Transverse colon (tissue), 4 donors: ENCODE measurements at regions not wholly inside any gene's neighbourhood (a gene's known extent, or its start where the extent isn't known, plus 50 kb on each side); places are given as distances from the start of the nearest gene placed in this dataset.

Source experiments
- DNase-seq: peaks from one replicate; pipeline ENCODE4 v3.0.0-alpha.2; 2019
- H3K27ac ChIP-seq, 4 donors: fragments of 200-600 bp; sonication (generic); 2 replicates each; pipeline ENCODE4 v1.5.1; 2016 to 2018; ENCODE audit warnings: inconsistent platforms in 4 of 4
- H3K27me3 ChIP-seq: fragments of 200-600 bp; sonication (generic); 2 replicates; pipeline ENCODE4 v1.5.1; 2017; ENCODE audit warnings: inconsistent platforms
- H3K36me3 ChIP-seq, 4 donors: fragments of 200-600 bp; sonication (generic); 2 replicates each; pipeline ENCODE4 v1.5.1; 2017 to 2019; ENCODE audit warnings: inconsistent platforms in 4 of 4
- H3K4me1 ChIP-seq, 4 donors: fragments of 200-600 bp; sonication (generic); 2 replicates each; pipeline ENCODE4 v1.5.1; 2017 to 2020; ENCODE audit warnings: inconsistent platforms in 4 of 4
- H3K4me3 ChIP-seq, 4 donors: fragments of 200-600 bp; sonication (generic); 1 replicate in 1 of 4; 2 replicates in 3 of 4; pipeline versions ENCODE4 v1.5.1 to v1.6.1; 2017 to 2019; ENCODE audit warnings: inconsistent platforms in 4 of 4
- H3K9me3 ChIP-seq, 2 donors: fragments of 200-600 bp; sonication (generic); 2 replicates each; pipeline ENCODE4 v1.5.1; 2017 to 2019; ENCODE audit warnings: inconsistent platforms in 2 of 2
- EP300 ChIP-seq: sonication (generic); formaldehyde crosslinking; IDR thresholded peaks from one replicate; pipeline ENCODE4 v1.6.1; 2017; ENCODE audit warnings: antibody characterized with exemption, low read depth
- POLR2A ChIP-seq: fragments of 450-650 bp; IDR thresholded peaks from one replicate; pipeline ENCODE4 v1.6.1; 2016; ENCODE audit warnings: antibody characterized with exemption, mild to moderate bottlenecking, moderate library complexity
- POLR2AphosphoS5 ChIP-seq, 3 donors: sonication (generic); formaldehyde crosslinking; IDR thresholded peaks; one replicate each; pipeline ENCODE4 v1.6.1; 2016; ENCODE audit warnings: antibody characterized with exemption in 3 of 3
- WGBS, 2 donors: methylation state at CpG; one replicate each; pipeline ENCODE4 v1.1.5; 2018; ENCODE audit warnings: low coverage in 1 of 2; 5-methylcytosine and 5-hydroxymethylcytosine counted together
- in situ Hi-C, 4 donors: fragments of 200-750 bp; cut with MboI; loops; one replicate each; pipeline versions ENCODE4 v1.15.0 to v1.15.1; 2017; ENCODE audit warnings: low sequenced_read_pairs in 3 of 4, low pct_ligation_motif_present in 1 of 4, low pct_unique_long_range_greater_than_20kb in 1 of 4
- intact Hi-C: fragments of 100-400 bp; cut with DNase I; formaldehyde crosslinking; loops from one replicate; pipeline ENCODE4 v1.15.1; 2023; ENCODE audit warnings: low total_unique reads
- TF ChIP-seq, protein P1 (sequence below), 5 experiments: fragments of 200-600 bp in 3 of 5; fragments of 450-650 bp in 2 of 5; sonication (generic) in 3 of 5; IDR thresholded peaks; 1 replicate in 2 of 5; 2 replicates in 3 of 5; pipeline ENCODE4 v1.5.1; 2016 to 2017; ENCODE audit warnings: antibody characterized with exemption in 5 of 5, inconsistent platforms in 3 of 5, mild to moderate bottlenecking in 2 of 5, moderate library complexity in 1 of 5

- H3K27ac ChIP-seq: no peak overlapping the region
- H3K4me3 ChIP-seq: no peak overlapping the region
- 83 to 88% methylated on average over 3 to 5 of the region's 5 CpGs for WGBS, 2 donors
- H3K4me1 ChIP-seq: no peaks in the 10 kb centered on the region
- no peaks in the 10 kb centered on the region for H3K36me3 ChIP-seq
- intact Hi-C loops: no loop called here
- H3K9me3 ChIP-seq: no peaks in the 10 kb centered on the region
- in situ Hi-C loops: no loop called here
- no peak for DNase-seq
- no peaks in the 10 kb centered on the region for H3K27me3 ChIP-seq
- TF ChIP-seq POLR2AphosphoS5 (IDR thresholded peaks at IDR 0.05) (no peak), POLR2A (no peak), EP300 (no peak)
- TF ChIP-seq, protein P1, sequence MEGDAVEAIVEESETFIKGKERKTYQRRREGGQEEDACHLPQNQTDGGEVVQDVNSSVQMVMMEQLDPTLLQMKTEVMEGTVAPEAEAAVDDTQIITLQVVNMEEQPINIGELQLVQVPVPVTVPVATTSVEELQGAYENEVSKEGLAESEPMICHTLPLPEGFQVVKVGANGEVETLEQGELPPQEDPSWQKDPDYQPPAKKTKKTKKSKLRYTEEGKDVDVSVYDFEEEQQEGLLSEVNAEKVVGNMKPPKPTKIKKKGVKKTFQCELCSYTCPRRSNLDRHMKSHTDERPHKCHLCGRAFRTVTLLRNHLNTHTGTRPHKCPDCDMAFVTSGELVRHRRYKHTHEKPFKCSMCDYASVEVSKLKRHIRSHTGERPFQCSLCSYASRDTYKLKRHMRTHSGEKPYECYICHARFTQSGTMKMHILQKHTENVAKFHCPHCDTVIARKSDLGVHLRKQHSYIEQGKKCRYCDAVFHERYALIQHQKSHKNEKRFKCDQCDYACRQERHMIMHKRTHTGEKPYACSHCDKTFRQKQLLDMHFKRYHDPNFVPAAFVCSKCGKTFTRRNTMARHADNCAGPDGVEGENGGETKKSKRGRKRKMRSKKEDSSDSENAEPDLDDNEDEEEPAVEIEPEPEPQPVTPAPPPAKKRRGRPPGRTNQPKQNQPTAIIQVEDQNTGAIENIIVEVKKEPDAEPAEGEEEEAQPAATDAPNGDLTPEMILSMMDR (IDR thresholded peaks at IDR 0.05): no peak
Measured at GRCh38 chr2:226564667-226565066, 235.0 kb downstream of the IRS1 start.

GRCh38 chr2:226561962-226562361 is 237.7 kb downstream of the IRS1 start:
- no peak for DNase-seq
- no peaks in the 10 kb centered on the region for H3K9me3 ChIP-seq
- H3K27ac ChIP-seq: no peak overlapping the region
- 80 to 83% methylated on average over 1 of the region's 1 CpG for WGBS, 2 donors
- intact Hi-C loops: no loop called here
- H3K4me3 ChIP-seq: no peak overlapping the region
- in situ Hi-C loops: no loop called here
- H3K4me1 ChIP-seq: no peaks in the 10 kb centered on the region
- H3K36me3 ChIP-seq: no peaks in the 10 kb centered on the region
- H3K27me3 ChIP-seq: no peaks in the 10 kb centered on the region
- TF ChIP-seq, protein P1 (IDR thresholded peaks at IDR 0.05): no peak
- TF ChIP-seq EP300: no peak
- no peak for TF ChIP-seq POLR2A
- TF ChIP-seq POLR2AphosphoS5 (IDR thresholded peaks at IDR 0.05): no peak

DNA sequence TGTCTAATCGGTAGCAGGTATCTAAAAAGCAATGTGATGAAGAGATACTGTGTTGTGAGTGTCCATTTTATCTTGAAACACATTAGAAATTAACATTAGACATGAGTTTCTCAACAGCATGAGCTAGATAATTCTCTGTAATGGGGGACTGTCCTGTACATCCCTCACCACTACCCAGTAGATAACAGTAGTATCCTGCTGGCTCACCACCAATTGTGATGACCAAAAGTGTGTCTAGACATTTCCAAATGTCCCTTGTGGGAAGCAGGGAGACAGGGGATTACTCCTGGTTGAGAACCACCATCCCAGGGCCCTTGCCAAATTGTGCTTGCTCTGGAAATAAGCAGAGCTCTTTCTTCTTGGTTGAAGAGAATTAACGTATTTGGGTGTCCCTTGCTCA is 239.3 kb downstream of the IRS1 start:
- in situ Hi-C loops: no loop called here

DNA sequence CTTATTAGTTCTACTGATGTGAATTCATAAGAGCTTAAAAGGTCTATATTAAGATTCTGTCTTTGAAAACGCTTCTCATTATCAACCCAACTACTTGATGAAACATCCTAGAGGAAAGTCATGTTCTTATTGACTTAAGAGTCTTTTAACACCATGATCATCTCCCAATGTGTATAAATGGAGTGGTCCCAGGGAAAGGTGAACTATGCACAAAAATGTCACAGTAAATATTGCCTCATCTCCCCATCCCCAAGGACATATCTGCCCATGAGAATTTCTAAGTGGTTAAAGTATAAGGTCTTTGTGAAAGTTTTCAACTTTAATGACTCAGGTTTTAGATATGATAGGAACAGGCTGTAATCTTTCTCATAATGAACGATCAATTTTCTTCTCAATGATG is 240.1 kb downstream of the IRS1 start:
- TF ChIP-seq, protein P1 (IDR thresholded peaks at IDR 0.05): no peak
- TF ChIP-seq EP300 (no peak), POLR2A (no peak), POLR2AphosphoS5 (IDR thresholded peaks at IDR 0.05) (no peak)
- intact Hi-C loops: no loop called here
- Histone ChIP-seq H3K27ac (no peak overlapping the region), H3K9me3 (no peaks in the 10 kb centered on the region), H3K4me1 (no peaks in the 10 kb centered on the region), H3K36me3 (no peaks in the 10 kb centered on the region), H3K4me3 (no peak overlapping the region), H3K27me3 (no peaks in the 10 kb centered on the region)
- in situ Hi-C loops: no loop called here
- no peak for DNase-seq
- 88 to 100% methylated on average over 1 to 2 of the region's 2 CpGs for WGBS, 2 donors

More for the DNA sequence above, 239.3 kb downstream of the IRS1 start:
- Histone ChIP-seq H3K4me3 (no peak overlapping the region), H3K36me3 (no peaks in the 10 kb centered on the region), H3K27me3 (no peaks in the 10 kb centered on the region), H3K4me1 (no peaks in the 10 kb centered on the region), H3K9me3 (no peaks in the 10 kb centered on the region), H3K27ac (no peak overlapping the region)
- TF ChIP-seq POLR2AphosphoS5 (IDR thresholded peaks at IDR 0.05): no peak
- no peak for TF ChIP-seq POLR2A
- TF ChIP-seq, protein P1 (IDR thresholded peaks at IDR 0.05): no peak
- no peak for TF ChIP-seq EP300
- DNase-seq: no peak
- intact Hi-C loops: no loop called here
- WGBS, 2 donors: 75% methylated on average over 2 of the region's 2 CpGs
